HAP-1 (cell line): ENCODE measurements at regions not wholly inside any gene's neighbourhood (a gene's known extent, or its start where the extent isn't known, plus 50 kb on each side); places are given as distances from the start of the nearest gene placed in this dataset.
"Not testable (repeated sequence)": the region's sequence is repeated elsewhere in the genome, so short reads cannot be mapped to it uniquely, and the experiment has no call there.

Experiments used
- DNase-seq, 2 experiments: peaks; one replicate each; pipeline ENCODE4 v3.0.0-alpha.2; 2016 to 2020; ENCODE audit warnings: low spot score in 2 of 2
- H3K27me3 ChIP-seq: fragments of 250-450 bp; sonication (Bioruptor Pico); 2 replicates; pipeline ENCODE4 v1.5.1; 2020; ENCODE audit warnings: low read depth, mild to moderate bottlenecking, moderate library complexity
- H3K36me3 ChIP-seq: fragments of 250-450 bp; sonication (Bioruptor Pico); replicated peaks from 2 replicates; pipeline ENCODE4 v1.5.1; 2020; ENCODE audit warnings: mild to moderate bottlenecking
- H3K4me1 ChIP-seq: fragments of 250-450 bp; sonication (Bioruptor Pico); 2 replicates; pipeline ENCODE4 v1.5.1; 2020; ENCODE audit warnings: mild to moderate bottlenecking
- H3K4me3 ChIP-seq: fragments of 250-450 bp; sonication (Bioruptor Pico); 2 replicates; pipeline ENCODE4 v1.5.1; 2020; ENCODE audit warnings: mild to moderate bottlenecking, moderate library complexity
- H3K9me3 ChIP-seq: fragments of 250-450 bp; sonication (Bioruptor Pico); 2 replicates; pipeline ENCODE4 v1.5.1; 2020; ENCODE audit warnings: mild to moderate bottlenecking, moderate library complexity
- in situ Hi-C: fragments of 300-500 bp; cut with MboI; formaldehyde crosslinking; loops from 3 replicates; pipeline ENCODE4 v1.14.3; 2020; ENCODE audit warnings: low sequenced_read_pairs, inconsistent platforms, mixed read lengths

- in situ Hi-C loops = no loop called here
- H3K9me3 ChIP-seq = peaks cover 5% of the 10 kb centered on the region; the same call in 1 of the 2 replicates
Observed at GRCh38 chr1:224061436-224061835, 52.5 kb upstream of the FBXO28 start.

GRCh38 chr1:224059897-224060427, 53.9 kb upstream of the FBXO28 start:
- no peak for DNase-seq
- no peaks in the 10 kb centered on the region for H3K27me3 ChIP-seq
- in situ Hi-C loops = no loop called here
- H3K36me3 ChIP-seq = no peaks in the 10 kb centered on the region
- no peaks in the 10 kb centered on the region for H3K4me1 ChIP-seq
- peaks cover 5% of the 10 kb centered on the region; the same call in 1 of the 2 replicates for H3K9me3 ChIP-seq
- H3K4me3 ChIP-seq = no peak overlapping the region

More at GRCh38 chr1:224061436-224061835, 52.5 kb upstream of the FBXO28 start:
- H3K36me3 ChIP-seq = no peaks in the 10 kb centered on the region
- no peaks in the 10 kb centered on the region for H3K27me3 ChIP-seq
- H3K4me3 ChIP-seq = no peak overlapping the region
- H3K4me1 ChIP-seq = no peaks in the 10 kb centered on the region
- no peak for DNase-seq

GRCh38 chr1:224058303-224058702, 55.6 kb upstream of the FBXO28 start:
- H3K9me3 ChIP-seq = peaks cover 5% of the 10 kb centered on the region; the same call in 1 of the 2 replicates
- DNase-seq = no peak
- no peaks in the 10 kb centered on the region for H3K36me3 ChIP-seq
- no peaks in the 10 kb centered on the region for H3K4me1 ChIP-seq
- no peak overlapping the region for H3K4me3 ChIP-seq
- in situ Hi-C loops = no loop called here
- no peaks in the 10 kb centered on the region for H3K27me3 ChIP-seq

GRCh38 chr1:224057461-224058199, 56.3 kb upstream of the FBXO28 start:
- no peaks in the 10 kb centered on the region for H3K27me3 ChIP-seq
- no peaks in the 10 kb centered on the region for H3K4me1 ChIP-seq
- H3K9me3 ChIP-seq = peaks cover 5% of the 10 kb centered on the region; the same call in 1 of the 2 replicates
- no peak for DNase-seq
- H3K36me3 ChIP-seq = no peaks in the 10 kb centered on the region
- no peak overlapping the region for H3K4me3 ChIP-seq
- in situ Hi-C loops = no loop called here

- Histone ChIP-seq H3K36me3 (no peaks in the 10 kb centered on the region), H3K9me3 (no peaks in the 10 kb centered on the region), H3K27me3 (no peaks in the 10 kb centered on the region), H3K4me3 (no peak overlapping the region), H3K4me1 (no peaks in the 10 kb centered on the region)
- in situ Hi-C loops = no loop called here
- DNase-seq = no peak
Observed at GRCh38 chr1:224054611-224055010, 59.3 kb upstream of the FBXO28 start.

GRCh38 chr1:224054012-224054411, 59.9 kb upstream of the FBXO28 start:
- H3K9me3 ChIP-seq = no peaks in the 10 kb centered on the region
- no peak for DNase-seq
- H3K4me1 ChIP-seq = no peaks in the 10 kb centered on the region
- no peaks in the 10 kb centered on the region for H3K27me3 ChIP-seq
- H3K36me3 ChIP-seq = no peaks in the 10 kb centered on the region
- in situ Hi-C loops = no loop called here
- H3K4me3 ChIP-seq = no peak overlapping the region

GRCh38 chr1:224053456-224053855, 60.5 kb upstream of the FBXO28 start:
- H3K27me3 ChIP-seq = no peaks in the 10 kb centered on the region
- in situ Hi-C loops = no loop called here
- DNase-seq = no peak
- H3K36me3 ChIP-seq = no peaks in the 10 kb centered on the region
- no peak overlapping the region for H3K4me3 ChIP-seq
- no peaks in the 10 kb centered on the region for H3K9me3 ChIP-seq
- H3K4me1 ChIP-seq = no peaks in the 10 kb centered on the region

GRCh38 chr1:224052772-224053171, 61.1 kb upstream of the FBXO28 start:
- H3K36me3 ChIP-seq = no peaks in the 10 kb centered on the region

GRCh38 chr1:224051782-224052181, 62.1 kb upstream of the FBXO28 start:
- H3K9me3 ChIP-seq, H3K36me3 ChIP-seq, DNase-seq, in situ Hi-C loops, H3K4me1 ChIP-seq, H3K4me3 ChIP-seq, H3K27me3 ChIP-seq: not testable (repeated sequence)

More at GRCh38 chr1:224052772-224053171, 61.1 kb upstream of the FBXO28 start:
- in situ Hi-C loops = no loop called here
- Histone ChIP-seq H3K4me1 (no peaks in the 10 kb centered on the region), H3K27me3 (no peaks in the 10 kb centered on the region), H3K4me3 (no peak overlapping the region), H3K9me3 (no peaks in the 10 kb centered on the region)
- no peak for DNase-seq

- no peak for DNase-seq
- H3K4me1 ChIP-seq = no peaks in the 10 kb centered on the region
- H3K36me3 ChIP-seq = no peaks in the 10 kb centered on the region
- no peaks in the 10 kb centered on the region for H3K27me3 ChIP-seq
- in situ Hi-C loops = no loop called here
- H3K9me3 ChIP-seq = no peaks in the 10 kb centered on the region
- H3K4me3 ChIP-seq = no peak overlapping the region
Observed at GRCh38 chr1:224051086-224051406, 62.9 kb upstream of the FBXO28 start.

GRCh38 chr1:224047538-224047937, 66.4 kb upstream of the FBXO28 start:
- Histone ChIP-seq H3K36me3 (no peaks in the 10 kb centered on the region), H3K27me3 (peaks cover 2% of the 10 kb centered on the region; the same call in 1 of the 2 replicates), H3K4me3 (no peak overlapping the region), H3K9me3 (no peaks in the 10 kb centered on the region), H3K4me1 (no peaks in the 10 kb centered on the region)
- no peak for DNase-seq
- in situ Hi-C loops = no loop called here

- no peaks in the 10 kb centered on the region for H3K9me3 ChIP-seq
- H3K4me1 ChIP-seq = no peaks in the 10 kb centered on the region
- H3K36me3 ChIP-seq = no peaks in the 10 kb centered on the region
- in situ Hi-C loops = no loop called here
- H3K4me3 ChIP-seq = no peak overlapping the region
- no peak for DNase-seq
- peaks cover 5% of the 10 kb centered on the region; the same call in 1 of the 2 replicates for H3K27me3 ChIP-seq
Observed at GRCh38 chr1:224045556-224045955, 68.4 kb upstream of the FBXO28 start.

- Histone ChIP-seq H3K4me1 (no peaks in the 10 kb centered on the region), H3K4me3 (no peak overlapping the region), H3K9me3 (no peaks in the 10 kb centered on the region), H3K27me3 (peaks cover 5% of the 10 kb centered on the region; the same call in 1 of the 2 replicates), H3K36me3 (no peaks in the 10 kb centered on the region)
- no peak for DNase-seq
- in situ Hi-C loops = loop anchor here (5.0 kb wide), 1 partner anchor 48 kb away; no protein-coding TSS in a partner anchor
Observed at GRCh38 chr1:224044420-224044819, 69.5 kb upstream of the FBXO28 start.

GRCh38 chr1:224042557-224043118, 71.3 kb upstream of the FBXO28 start:
- Histone ChIP-seq H3K4me1 (no peaks in the 10 kb centered on the region), H3K4me3 (no peak overlapping the region), H3K27me3 (peaks cover 5% of the 10 kb centered on the region; the same call in 1 of the 2 replicates), H3K9me3 (no peaks in the 10 kb centered on the region), H3K36me3 (no peaks in the 10 kb centered on the region)
- in situ Hi-C loops = loop anchor here (5.0 kb wide), 1 partner anchor 50 kb away; no protein-coding TSS in a partner anchor
- DNase-seq = no peak
